Mesenchymal stem cell (in vitro differentiated cells and primary cell): ENCODE measurements at regions not wholly inside any gene's neighbourhood (a gene's known extent, or its start where the extent isn't known, plus 50 kb on each side); places are given as distances from the start of the nearest gene placed in this dataset.

ENCODE experiments used
- DNase-seq: peaks from one replicate; pipeline ENCODE4 v3.0.0-alpha.2; 2013
- H2AFZ ChIP-seq: one replicate; pipeline ENCODE4 v1.6.1; 2013; ENCODE audit warnings: low read depth, mild to moderate bottlenecking, control low read depth, inconsistent platforms, low read length, moderate library complexity
- H2AK5ac ChIP-seq: 2 replicates; pipeline ENCODE4 v1.6.1; 2013; ENCODE audit warnings: low read length, moderate library complexity, mild to moderate bottlenecking, inconsistent platforms; ENCODE audit not compliant: severe bottlenecking
- H2BK120ac ChIP-seq: one replicate; pipeline ENCODE4 v1.6.1; 2013; ENCODE audit warnings: low read depth, mild to moderate bottlenecking, inconsistent platforms, low read length, moderate library complexity
- H2BK12ac ChIP-seq, 2 experiments: one replicate each; pipeline ENCODE4 v1.6.1; 2013; ENCODE audit warnings: inconsistent platforms in 2 of 2, low read length in 2 of 2, mild to moderate bottlenecking in 2 of 2, moderate library complexity in 2 of 2, control low read depth in 1 of 2
- H2BK15ac ChIP-seq: one replicate; pipeline ENCODE4 v1.6.1; 2013; ENCODE audit warnings: mild to moderate bottlenecking, low read depth, inconsistent platforms; ENCODE audit not compliant: poor library complexity, severe bottlenecking
- H2BK5ac ChIP-seq: 2 replicates; pipeline ENCODE4 v1.6.1; 2013; ENCODE audit warnings: low read depth, mild to moderate bottlenecking, low read length, control low read depth, inconsistent platforms; ENCODE audit not compliant: poor library complexity, severe bottlenecking
- H3K14ac ChIP-seq, 2 experiments: one replicate each; pipeline ENCODE4 v1.6.1; 2013; ENCODE audit warnings: inconsistent platforms in 2 of 2, low read length in 2 of 2, control low read depth in 1 of 2, mild to moderate bottlenecking in 1 of 2, moderate library complexity in 1 of 2
- H3K18ac ChIP-seq, 2 experiments: one replicate each; pipeline ENCODE4 v1.6.1; 2013; ENCODE audit warnings: inconsistent platforms in 2 of 2, low read length in 2 of 2, control low read depth in 1 of 2, low read depth in 1 of 2, mild to moderate bottlenecking in 1 of 2
- H3K23ac ChIP-seq, 2 experiments: one replicate each; pipeline ENCODE4 v1.6.1; 2013; ENCODE audit warnings: inconsistent platforms in 2 of 2, low read length in 2 of 2, mild to moderate bottlenecking in 2 of 2, moderate library complexity in 2 of 2, control low read depth in 1 of 2
- H3K27ac ChIP-seq: 2 replicates; pipeline ENCODE4 v1.5.1; 2013; ENCODE audit warnings: mild to moderate bottlenecking, moderate library complexity, low read length, control low read depth, inconsistent platforms; ENCODE audit not compliant: poor library complexity, severe bottlenecking
- H3K27me3 ChIP-seq, 2 experiments: 2 replicates each; pipeline versions ENCODE4 v1.6.1 to v1.7.0; 2013; ENCODE audit warnings: low read length in 2 of 2, mild to moderate bottlenecking in 2 of 2, moderate library complexity in 2 of 2, control low read depth in 1 of 2, inconsistent platforms in 1 of 2; ENCODE audit not compliant: control insufficient read depth in 1 of 2, insufficient read depth in 1 of 2
- H3K36me3 ChIP-seq, 2 experiments: 2 replicates each; pipeline versions ENCODE4 v1.6.1 to v1.7.0; 2013; ENCODE audit warnings: low read length in 2 of 2, control low read depth in 1 of 2, inconsistent platforms in 1 of 2, low read depth in 1 of 2, mild to moderate bottlenecking in 1 of 2; ENCODE audit not compliant: insufficient read depth in 2 of 2, control insufficient read depth in 1 of 2
- H3K4ac ChIP-seq, 2 experiments: one replicate each; pipeline ENCODE4 v1.6.1; 2013; ENCODE audit warnings: inconsistent platforms in 2 of 2, low read length in 2 of 2, mild to moderate bottlenecking in 2 of 2, moderate library complexity in 2 of 2, control low read depth in 1 of 2, low read depth in 1 of 2
- H3K4me1 ChIP-seq: 2 replicates; pipeline ENCODE4 v1.6.1; 2013; ENCODE audit warnings: low read depth, low read length, control low read depth; ENCODE audit not compliant: control insufficient read depth, insufficient read depth
- H3K4me2 ChIP-seq: 2 replicates; pipeline ENCODE4 v1.6.1; 2013; ENCODE audit warnings: low read length, mild to moderate bottlenecking, inconsistent platforms; ENCODE audit not compliant: poor library complexity, severe bottlenecking
- H3K4me3 ChIP-seq, 2 experiments: 2 replicates each; pipeline versions ENCODE4 v1.5.1 to v1.7.0; 2013; ENCODE audit warnings: low read length in 2 of 2, mild to moderate bottlenecking in 2 of 2, control low read depth in 1 of 2, low read depth in 1 of 2; ENCODE audit not compliant: insufficient read depth in 1 of 2
- H3K79me1 ChIP-seq: replicated peaks from 2 replicates; pipeline ENCODE4 v1.6.1; 2013; ENCODE audit warnings: mild to moderate bottlenecking, control low read depth, low read length, inconsistent platforms; ENCODE audit not compliant: poor library complexity, severe bottlenecking
- H3K9ac ChIP-seq: 2 replicates; pipeline ENCODE4 v1.7.0; 2013; ENCODE audit warnings: mild to moderate bottlenecking, low read length, moderate library complexity
- H3K9me3 ChIP-seq: 2 replicates; pipeline ENCODE4 v1.7.0; 2013; ENCODE audit warnings: mild to moderate bottlenecking, low read length; ENCODE audit not compliant: control insufficient read depth
- H4K8ac ChIP-seq: one replicate; pipeline ENCODE4 v1.6.1; 2013; ENCODE audit warnings: inconsistent platforms, mild to moderate bottlenecking, low read length, moderate library complexity
- H4K91ac ChIP-seq: one replicate; pipeline ENCODE4 v1.6.1; 2013; ENCODE audit warnings: mild to moderate bottlenecking, low read length, inconsistent platforms
- WGBS: methylation state at CpG from one replicate; pipeline ENCODE4 v1.1.7; 2013; ENCODE audit warnings: mixed read lengths; 5-methylcytosine and 5-hydroxymethylcytosine counted together

- no peak overlapping the region for H3K4me3 ChIP-seq
- WGBS, result no CpG with 5 or more reads among the region's 1 CpG
- H2BK5ac ChIP-seq, result no peak overlapping the region
- H3K18ac ChIP-seq, result no peak overlapping the region
- no peaks in the 10 kb centered on the region for H3K27me3 ChIP-seq
- no peak overlapping the region for H2BK120ac ChIP-seq
- no peak overlapping the region for H3K23ac ChIP-seq
- no peak overlapping the region for H3K27ac ChIP-seq
- H3K9ac ChIP-seq, result no peak overlapping the region
- no peak overlapping the region for H2AK5ac ChIP-seq
- no peak overlapping the region for H4K8ac ChIP-seq
- no peak overlapping the region for H2BK12ac ChIP-seq
- H2AFZ ChIP-seq, result no peak overlapping the region
- H3K4me2 ChIP-seq, result no peak overlapping the region
- no peak overlapping the region for H3K14ac ChIP-seq
- H3K4ac ChIP-seq, result no peak overlapping the region
- peak; percentile 67 for DNase-seq
- no peak overlapping the region for H4K91ac ChIP-seq
- no peaks in the 10 kb centered on the region for H3K36me3 ChIP-seq
- no peak overlapping the region for H2BK15ac ChIP-seq
- no peaks in the 10 kb centered on the region for H3K79me1 ChIP-seq
- H3K4me1 ChIP-seq, result no peaks in the 10 kb centered on the region
- H3K9me3 ChIP-seq, result peaks cover 49% of the 10 kb centered on the region
Measured at GRCh38 chr4:171117457-171117856, 695.7 kb upstream of the GALNTL6 start.

GRCh38 chr4:171101845-171102244, 711.4 kb upstream of the GALNTL6 start:
- no peak overlapping the region for H2AK5ac ChIP-seq
- no peak overlapping the region for H3K14ac ChIP-seq
- DNase-seq, result no peak
- no peak overlapping the region for H3K4ac ChIP-seq
- H2BK120ac ChIP-seq, result no peak overlapping the region
- H3K18ac ChIP-seq, result no peak overlapping the region
- H4K8ac ChIP-seq, result no peak overlapping the region
- H3K4me3 ChIP-seq, result no peak overlapping the region
- H2BK12ac ChIP-seq, result no peak overlapping the region
- no peaks in the 10 kb centered on the region for H3K4me1 ChIP-seq
- H2BK5ac ChIP-seq, result no peak overlapping the region
- H3K36me3 ChIP-seq, result no peaks in the 10 kb centered on the region
- H3K4me2 ChIP-seq, result no peak overlapping the region
- no peak overlapping the region for H2AFZ ChIP-seq
- H3K27ac ChIP-seq, result no peak overlapping the region
- H3K79me1 ChIP-seq, result no peaks in the 10 kb centered on the region
- no peak overlapping the region for H4K91ac ChIP-seq
- H2BK15ac ChIP-seq, result no peak overlapping the region
- H3K23ac ChIP-seq, result no peak overlapping the region
- no peaks in the 10 kb centered on the region for H3K27me3 ChIP-seq
- no peak overlapping the region for H3K9ac ChIP-seq
- peaks cover 28% of the 10 kb centered on the region for H3K9me3 ChIP-seq

- Histone ChIP-seq H3K9ac (no peak overlapping the region), H3K36me3 (no peaks in the 10 kb centered on the region), H3K14ac (no peak overlapping the region), H2AFZ (no peak overlapping the region), H3K4ac (no peak overlapping the region), H3K4me1 (no peaks in the 10 kb centered on the region), H2BK15ac (no peak overlapping the region), H4K91ac (no peak overlapping the region), H3K4me3 (no peak overlapping the region), H3K23ac (no peak overlapping the region), H2BK5ac (no peak overlapping the region), H2AK5ac (no peak overlapping the region), H3K4me2 (no peak overlapping the region), H2BK12ac (no peak overlapping the region), H3K9me3 (peaks cover 53% of the 10 kb centered on the region), H3K18ac (no peak overlapping the region), H4K8ac (no peak overlapping the region), H3K79me1 (no peaks in the 10 kb centered on the region), H3K27ac (no peak overlapping the region), H3K27me3 (no peaks in the 10 kb centered on the region), H2BK120ac (no peak overlapping the region)
- WGBS, result no CpG with 5 or more reads among the region's 2 CpGs
- no peak for DNase-seq
Measured at GRCh38 chr4:171087089-171087488, 726.1 kb upstream of the GALNTL6 start.

GRCh38 chr4:171067422-171067821, 745.8 kb upstream of the GALNTL6 start:
- Histone ChIP-seq H2AFZ (no peak overlapping the region), H2BK5ac (no peak overlapping the region), H3K23ac (no peak overlapping the region), H2AK5ac (no peak overlapping the region), H4K8ac (no peak overlapping the region), H3K27me3 (no peaks in the 10 kb centered on the region), H3K4me1 (no peaks in the 10 kb centered on the region), H2BK120ac (no peak overlapping the region), H3K14ac (no peak overlapping the region), H3K9me3 (peaks cover 26% of the 10 kb centered on the region), H3K18ac (no peak overlapping the region), H3K27ac (no peak overlapping the region), H3K9ac (no peak overlapping the region), H3K4ac (no peak overlapping the region), H3K79me1 (no peaks in the 10 kb centered on the region), H4K91ac (no peak overlapping the region), H2BK15ac (no peak overlapping the region), H3K4me3 (no peak overlapping the region), H2BK12ac (no peak overlapping the region), H3K4me2 (no peak overlapping the region), H3K36me3 (no peaks in the 10 kb centered on the region)
- no CpG with 5 or more reads among the region's 1 CpG for WGBS
- DNase-seq, result peak; percentile 8
